ENCODE measurements at regions not wholly inside any gene's neighbourhood (a gene's known extent, or its start where the extent isn't known, plus 50 kb on each side); places are given as distances from the start of the nearest gene placed in this dataset.
A peak's percentile ranks its signal among the peaks of the same experiment; 100 is the strongest.
"Not testable (repeated sequence)": the region's sequence is repeated elsewhere in the genome, so short reads cannot be mapped to it uniquely, and the experiment has no call there.

DNA sequence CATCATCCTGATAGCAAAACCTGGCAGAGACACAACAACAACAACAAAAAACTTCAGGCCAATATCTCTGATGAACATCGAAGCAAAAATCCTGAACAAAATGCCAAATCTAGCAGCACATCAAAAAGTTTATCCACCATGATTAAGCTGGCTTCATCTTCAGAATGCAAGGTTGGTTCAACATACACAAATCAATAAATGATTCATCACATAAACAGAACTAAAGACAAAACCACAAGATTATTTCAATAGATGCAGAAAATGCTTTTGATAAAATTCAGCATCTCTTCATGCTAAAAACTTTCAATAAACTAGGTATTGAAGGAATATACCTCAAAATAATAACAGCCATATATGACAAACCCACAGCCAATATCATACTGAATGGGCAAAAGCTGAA lies 109.2 kb downstream of the NR4A2 start:
- not testable (repeated sequence) for H3K4me3 Mint-ChIP-seq; H3K27ac ChIP-seq (ENCODE audit: low read depth); H3K4me1 ChIP-seq (ENCODE audit: insufficient read depth); H3K9me2 ChIP-seq (ENCODE audit: insufficient read depth); DNase-seq (ENCODE audit: low spot score); H3F3A ChIP-seq (replicated peaks; ENCODE audit: low read depth); H3K4me3 ChIP-seq; H3K27me3 ChIP-seq (ENCODE audit: insufficient read depth); H3K27ac Mint-ChIP-seq; H4K20me1 ChIP-seq (replicated peaks; ENCODE audit: insufficient read depth); ATAC-seq; H2AFZ ChIP-seq; H3K36me3 ChIP-seq (ENCODE audit: insufficient read depth); H3K27me3 Mint-ChIP-seq (ENCODE audit: insufficient read depth, low read depth, poor library complexity); H3K4me2 ChIP-seq; H3K4me1 Mint-ChIP-seq
- H3K79me2 ChIP-seq (replicated peaks; ENCODE audit: insufficient read depth) = peaks cover 69% of the 10 kb centered on the region
- peaks cover 44% of the 10 kb centered on the region for H3K9me3 Mint-ChIP-seq
- H3K36me3 Mint-ChIP-seq (ENCODE audit: low read depth) = peaks cover 38% of the 10 kb centered on the region

GRCh38 chr2:156221703-156222102 lies 110.8 kb downstream of the NR4A2 start:
- no peak overlapping the region for H3K4me3 Mint-ChIP-seq
- H3K27me3 Mint-ChIP-seq (ENCODE audit: insufficient read depth, low read depth, poor library complexity) = no peaks in the 10 kb centered on the region
- Histone ChIP-seq H4K20me1 (replicated peaks; ENCODE audit: insufficient read depth) (no peaks in the 10 kb centered on the region; the same call in 1 of the 2 replicates), H3K36me3 (ENCODE audit: insufficient read depth) (no peaks in the 10 kb centered on the region), H3K4me3 (no peak overlapping the region), H3K4me2 (no peak overlapping the region), H3K9me2 (ENCODE audit: insufficient read depth) (no peaks in the 10 kb centered on the region), H3F3A (replicated peaks; ENCODE audit: low read depth) (no peaks in the 10 kb centered on the region), H3K79me2 (replicated peaks; ENCODE audit: insufficient read depth) (peaks cover 62% of the 10 kb centered on the region), H3K4me1 (ENCODE audit: insufficient read depth) (peaks cover 8% of the 10 kb centered on the region), H3K27ac (ENCODE audit: low read depth) (no peak overlapping the region), H2AFZ (no peak overlapping the region), H3K27me3 (ENCODE audit: insufficient read depth) (no peaks in the 10 kb centered on the region)
- H3K4me1 Mint-ChIP-seq = peaks cover 2% of the 10 kb centered on the region; the same call in 2 of the 3 replicates
- TF ChIP-seq POLR2AphosphoS5 (IDR thresholded peaks at IDR 0.05; ENCODE audit: low read depth) (no peak), EZH2 (IDR thresholded peaks at IDR 0.05; ENCODE audit: low read depth, unreplicated experiment) (no peak), ZNF114 (CRISPR knock-in tag; IDR thresholded peaks at IDR 0.05) (no peak), CREB1 (CRISPR knock-in tag; IDR thresholded peaks at IDR 0.05; ENCODE audit: low read depth) (no peak), JUNB (IDR thresholded peaks at IDR 0.05; ENCODE audit: unreplicated experiment) (no peak)
- no peak for ATAC-seq
- no peak overlapping the region for H3K27ac Mint-ChIP-seq
- H3K36me3 Mint-ChIP-seq (ENCODE audit: low read depth) = peaks cover 38% of the 10 kb centered on the region
- peaks cover 44% of the 10 kb centered on the region for H3K9me3 Mint-ChIP-seq
- no peak for DNase-seq (ENCODE audit: low spot score)

DNA sequence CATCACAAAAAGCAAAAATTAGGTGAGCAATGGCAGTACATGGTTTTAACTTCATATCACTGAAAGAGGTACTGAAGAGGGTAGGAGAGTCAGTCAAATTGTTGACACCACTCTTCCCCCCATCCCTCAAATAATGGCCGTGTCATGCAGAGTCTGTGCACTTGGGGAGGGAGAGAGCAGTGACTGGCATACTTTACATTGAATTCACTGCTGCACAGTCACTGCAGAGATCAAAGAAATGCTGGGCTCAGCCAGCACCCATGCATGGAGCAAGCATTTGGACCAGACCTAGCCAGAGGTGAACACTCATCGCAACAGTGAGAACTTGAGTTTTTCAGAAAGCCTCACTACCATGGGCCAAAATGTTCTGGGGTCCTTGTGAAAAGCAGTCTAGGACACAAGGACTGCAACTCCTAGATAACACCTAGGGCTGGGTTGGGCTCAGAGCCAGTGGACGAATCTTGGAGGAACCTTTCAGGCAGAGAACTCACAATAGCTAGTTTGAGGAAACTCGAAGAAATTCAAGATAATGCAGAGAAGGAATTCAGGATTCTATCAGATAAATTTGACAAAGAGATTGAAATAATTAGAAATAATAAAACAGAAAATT lies 112.9 kb downstream of the NR4A2 start:
- Mint-ChIP-seq H3K4me3 (no peak overlapping the region), H3K4me1 (peaks cover 12% of the 10 kb centered on the region), H3K36me3 (ENCODE audit: low read depth) (peaks cover 33% of the 10 kb centered on the region), H3K27ac (peak overlapping the region; percentile 25; the same call in 1 of the 2 replicates), H3K27me3 (ENCODE audit: insufficient read depth, low read depth, poor library complexity) (no peaks in the 10 kb centered on the region), H3K9me3 (peaks cover 39% of the 10 kb centered on the region)
- no peak for DNase-seq (ENCODE audit: low spot score)
- Histone ChIP-seq H3K27me3 (ENCODE audit: insufficient read depth) (no peaks in the 10 kb centered on the region), H3K4me2 (no peak overlapping the region), H3K4me1 (ENCODE audit: insufficient read depth) (peaks cover 17% of the 10 kb centered on the region), H2AFZ (no peak overlapping the region), H3F3A (replicated peaks; ENCODE audit: low read depth) (no peaks in the 10 kb centered on the region), H3K36me3 (ENCODE audit: insufficient read depth) (no peaks in the 10 kb centered on the region), H4K20me1 (replicated peaks; ENCODE audit: insufficient read depth) (no peaks in the 10 kb centered on the region), H3K9me2 (ENCODE audit: insufficient read depth) (no peaks in the 10 kb centered on the region), H3K79me2 (replicated peaks; ENCODE audit: insufficient read depth) (peaks cover 53% of the 10 kb centered on the region), H3K4me3 (no peak overlapping the region), H3K27ac (ENCODE audit: low read depth) (no peak overlapping the region)
- ATAC-seq = no peak
- TF ChIP-seq, protein P1, sequence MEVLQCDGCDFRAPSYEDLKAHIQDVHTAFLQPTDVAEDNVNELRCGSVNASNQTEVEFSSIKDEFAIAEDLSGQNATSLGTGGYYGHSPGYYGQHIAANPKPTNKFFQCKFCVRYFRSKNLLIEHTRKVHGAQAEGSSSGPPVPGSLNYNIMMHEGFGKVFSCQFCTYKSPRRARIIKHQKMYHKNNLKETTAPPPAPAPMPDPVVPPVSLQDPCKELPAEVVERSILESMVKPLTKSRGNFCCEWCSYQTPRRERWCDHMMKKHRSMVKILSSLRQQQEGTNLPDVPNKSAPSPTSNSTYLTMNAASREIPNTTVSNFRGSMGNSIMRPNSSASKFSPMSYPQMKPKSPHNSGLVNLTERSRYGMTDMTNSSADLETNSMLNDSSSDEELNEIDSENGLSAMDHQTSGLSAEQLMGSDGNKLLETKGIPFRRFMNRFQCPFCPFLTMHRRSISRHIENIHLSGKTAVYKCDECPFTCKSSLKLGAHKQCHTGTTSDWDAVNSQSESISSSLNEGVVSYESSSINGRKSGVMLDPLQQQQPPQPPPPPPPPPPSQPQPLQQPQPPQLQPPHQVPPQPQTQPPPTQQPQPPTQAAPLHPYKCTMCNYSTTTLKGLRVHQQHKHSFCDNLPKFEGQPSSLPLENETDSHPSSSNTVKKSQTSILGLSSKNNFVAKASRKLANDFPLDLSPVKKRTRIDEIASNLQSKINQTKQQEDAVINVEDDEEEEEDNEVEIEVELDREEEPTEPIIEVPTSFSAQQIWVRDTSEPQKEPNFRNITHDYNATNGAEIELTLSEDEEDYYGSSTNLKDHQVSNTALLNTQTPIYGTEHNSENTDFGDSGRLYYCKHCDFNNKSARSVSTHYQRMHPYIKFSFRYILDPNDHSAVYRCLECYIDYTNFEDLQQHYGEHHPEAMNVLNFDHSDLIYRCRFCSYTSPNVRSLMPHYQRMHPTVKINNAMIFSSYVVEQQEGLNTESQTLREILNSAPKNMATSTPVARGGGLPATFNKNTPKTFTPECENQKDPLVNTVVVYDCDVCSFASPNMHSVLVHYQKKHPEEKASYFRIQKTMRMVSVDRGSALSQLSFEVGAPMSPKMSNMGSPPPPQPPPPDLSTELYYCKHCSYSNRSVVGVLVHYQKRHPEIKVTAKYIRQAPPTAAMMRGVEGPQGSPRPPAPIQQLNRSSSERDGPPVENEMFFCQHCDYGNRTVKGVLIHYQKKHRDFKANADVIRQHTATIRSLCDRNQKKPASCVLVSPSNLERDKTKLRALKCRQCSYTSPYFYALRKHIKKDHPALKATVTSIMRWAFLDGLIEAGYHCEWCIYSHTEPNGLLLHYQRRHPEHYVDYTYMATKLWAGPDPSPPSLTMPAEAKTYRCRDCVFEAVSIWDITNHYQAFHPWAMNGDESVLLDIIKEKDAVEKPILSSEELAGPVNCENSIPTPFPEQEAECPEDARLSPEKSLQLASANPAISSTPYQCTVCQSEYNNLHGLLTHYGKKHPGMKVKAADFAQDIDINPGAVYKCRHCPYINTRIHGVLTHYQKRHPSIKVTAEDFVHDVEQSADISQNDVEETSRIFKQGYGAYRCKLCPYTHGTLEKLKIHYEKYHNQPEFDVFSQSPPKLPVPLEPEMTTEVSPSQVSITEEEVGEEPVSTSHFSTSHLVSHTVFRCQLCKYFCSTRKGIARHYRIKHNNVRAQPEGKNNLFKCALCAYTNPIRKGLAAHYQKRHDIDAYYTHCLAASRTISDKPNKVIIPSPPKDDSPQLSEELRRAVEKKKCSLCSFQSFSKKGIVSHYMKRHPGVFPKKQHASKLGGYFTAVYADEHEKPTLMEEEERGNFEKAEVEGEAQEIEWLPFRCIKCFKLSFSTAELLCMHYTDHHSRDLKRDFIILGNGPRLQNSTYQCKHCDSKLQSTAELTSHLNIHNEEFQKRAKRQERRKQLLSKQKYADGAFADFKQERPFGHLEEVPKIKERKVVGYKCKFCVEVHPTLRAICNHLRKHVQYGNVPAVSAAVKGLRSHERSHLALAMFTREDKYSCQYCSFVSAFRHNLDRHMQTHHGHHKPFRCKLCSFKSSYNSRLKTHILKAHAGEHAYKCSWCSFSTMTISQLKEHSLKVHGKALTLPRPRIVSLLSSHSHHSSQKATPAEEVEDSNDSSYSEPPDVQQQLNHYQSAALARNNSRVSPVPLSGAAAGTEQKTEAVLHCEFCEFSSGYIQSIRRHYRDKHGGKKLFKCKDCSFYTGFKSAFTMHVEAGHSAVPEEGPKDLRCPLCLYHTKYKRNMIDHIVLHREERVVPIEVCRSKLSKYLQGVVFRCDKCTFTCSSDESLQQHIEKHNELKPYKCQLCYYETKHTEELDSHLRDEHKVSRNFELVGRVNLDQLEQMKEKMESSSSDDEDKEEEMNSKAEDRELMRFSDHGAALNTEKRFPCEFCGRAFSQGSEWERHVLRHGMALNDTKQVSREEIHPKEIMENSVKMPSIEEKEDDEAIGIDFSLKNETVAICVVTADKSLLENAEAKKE (CRISPR knock-in tag; IDR thresholded peaks at IDR 0.05) = no peak
- TF ChIP-seq EZH2phosphoT487 (IDR thresholded peaks at IDR 0.05; ENCODE audit: unreplicated experiment) (no peak), ZNF331 (CRISPR knock-in tag; IDR thresholded peaks at IDR 0.05; ENCODE audit: low read depth) (no peak)

All from GM23338 (cell line).